A673 (cell line): ENCODE measurements at regions not wholly inside any gene's neighbourhood (a gene's known extent, or its start where the extent isn't known, plus 50 kb on each side); places are given as distances from the start of the nearest gene placed in this dataset.
A peak's percentile ranks its signal among the peaks of the same experiment; 100 is the strongest.
"Not testable (repeated sequence)": the region's sequence is repeated elsewhere in the genome, so short reads cannot be mapped to it uniquely, and the experiment has no call there.

ENCODE experiments used
- BruUV-seq: library from RNA; stranded (reverse); fragments of 400-500 nt; replicated peaks from 2 replicates; lab custom pipeline; 2021; lab: Mats Ljungman, UMichigan
- CTCF ChIA-PET: fragments of 300-600 bp; sonication (Branson Sonifier 250); formaldehyde crosslinking; loops from one replicate; lab custom pipeline; 2022; ENCODE audit warnings: antibody characterized with exemption; lab: Charles Lee
- POLR2A ChIA-PET: fragments of 300-600 bp; sonication (Branson Sonifier 250); formaldehyde crosslinking; loops from one replicate; lab custom pipeline; 2022; ENCODE audit warnings: antibody characterized with exemption; ENCODE audit not compliant: low non-redundant PET; lab: Charles Lee
- DNase-seq: peaks from one replicate; pipeline ENCODE4 v3.0.0-alpha.2; 2015; ENCODE audit warnings: low spot score
- H3K27ac ChIP-seq: fragments of 200-600 bp; sonication (generic); 2 replicates; pipeline ENCODE4 v1.5.1; 2016; ENCODE audit warnings: mixed run types, low read depth, mild to moderate bottlenecking, mixed read lengths, antibody characterized with exemption, low read length; ENCODE audit not compliant: poor library complexity, severe bottlenecking
- H3K27me3 ChIP-seq: fragments of 200-600 bp; sonication (generic); replicated peaks from 2 replicates; pipeline ENCODE4 v1.6.1; 2017; ENCODE audit warnings: mixed run types, low read depth, mild to moderate bottlenecking, mixed read lengths, antibody characterized with exemption, low read length; ENCODE audit not compliant: insufficient read depth, poor library complexity
- H3K36me3 ChIP-seq: fragments of 200-600 bp; sonication (generic); 2 replicates; pipeline ENCODE4 v1.6.1; 2016; ENCODE audit warnings: mixed run types, mild to moderate bottlenecking, mixed read lengths, antibody characterized with exemption, low read length; ENCODE audit not compliant: insufficient read depth, poor library complexity, severe bottlenecking
- H3K4me1 ChIP-seq: fragments of 200-600 bp; sonication (generic); 2 replicates; pipeline ENCODE4 v1.6.1; 2017; ENCODE audit warnings: mixed run types, mild to moderate bottlenecking, mixed read lengths, antibody characterized with exemption, low read length; ENCODE audit not compliant: insufficient read depth, poor library complexity, severe bottlenecking
- H3K4me3 ChIP-seq: fragments of 200-600 bp; sonication (generic); 2 replicates; pipeline ENCODE4 v1.5.1; 2016; ENCODE audit warnings: low read depth, mixed run types, mild to moderate bottlenecking, mixed read lengths, low read length; ENCODE audit not compliant: poor library complexity, severe bottlenecking
- H3K9me3 ChIP-seq: fragments of 200-600 bp; sonication (generic); 2 replicates; pipeline ENCODE4 v1.6.1; 2016; ENCODE audit warnings: mixed run types, low read depth, mild to moderate bottlenecking, mixed read lengths, antibody characterized with exemption, low read length; ENCODE audit not compliant: poor library complexity, severe bottlenecking
- CTCF ChIP-seq: fragments of 300-800, 200-600 bp; sonication (generic); conservative IDR thresholded peaks from 2 replicates; pipeline ENCODE4 v1.5.1; 2017; ENCODE audit warnings: low read depth, mild to moderate bottlenecking, antibody characterized with exemption, low read length, moderate library complexity, mixed read lengths
- EZH2 ChIP-seq: fragments of 200-600 bp; sonication (generic); IDR thresholded peaks from 2 replicates; pipeline ENCODE4 v1.6.1; 2017; ENCODE audit warnings: borderline replicate concordance, low read depth, mild to moderate bottlenecking, mixed read lengths, antibody characterized with exemption, low read length; ENCODE audit not compliant: poor library complexity, severe bottlenecking
- intact Hi-C: fragments of 100-400 bp; cut with micrococcal nuclease; formaldehyde crosslinking; loops from one replicate; pipeline ENCODE4 v1.10.0; 2022; ENCODE audit not compliant: unreplicated experiment

- H3K27me3 ChIP-seq = no peaks in the 10 kb centered on the region
- ChIA-PET CTCF (no interaction called here), POLR2A (no interaction called here)
- H3K27ac ChIP-seq = no peak overlapping the region
- H3K4me1 ChIP-seq = no peaks in the 10 kb centered on the region
- H3K36me3 ChIP-seq = no peaks in the 10 kb centered on the region
- DNase-seq = no peak
- H3K4me3 ChIP-seq = no peak overlapping the region
- no peak for TF ChIP-seq CTCF
- TF ChIP-seq EZH2 = no peak
- H3K9me3 ChIP-seq = no peaks in the 10 kb centered on the region
- intact Hi-C loops = no loop called here
- no TSS peak for BruUV-seq
These were observed 113.0 kb upstream of the AADAT start for GRCh38 chr4:170202721-170203120.

DNA sequence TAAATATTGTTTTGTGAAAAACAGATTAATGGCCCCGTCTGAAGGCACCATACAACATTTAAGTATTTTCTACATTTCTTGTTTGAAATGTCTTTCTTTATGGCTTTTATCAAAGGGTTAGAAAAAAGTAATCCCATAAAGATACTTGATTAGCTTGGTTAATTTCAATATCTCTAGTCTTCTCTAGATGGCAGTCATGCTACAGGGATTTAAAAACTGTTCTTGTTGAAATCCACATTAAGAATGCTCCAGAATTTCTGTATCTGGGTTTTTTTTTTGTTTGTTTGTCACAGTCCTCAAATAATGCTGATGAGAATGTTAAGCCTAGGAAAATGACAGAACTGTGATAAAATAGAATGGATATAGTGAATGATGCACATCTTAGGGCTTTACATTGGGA is 109.0 kb upstream of the AADAT start:
- DNase-seq = peak; percentile 12
- Histone ChIP-seq H3K4me3 (no peak overlapping the region), H3K27ac (no peak overlapping the region), H3K36me3 (no peaks in the 10 kb centered on the region), H3K4me1 (no peaks in the 10 kb centered on the region), H3K27me3 (no peaks in the 10 kb centered on the region), H3K9me3 (no peaks in the 10 kb centered on the region)
- intact Hi-C loops = no loop called here
- ChIA-PET POLR2A (no interaction called here), CTCF (interaction anchor here (0.6 to 0.7 kb wide), 3 partner anchors 61 to 536 kb away, joined by 4 to 6 read pairs (median 5); no protein-coding TSS in a partner anchor)
- BruUV-seq = no TSS peak
- TF ChIP-seq EZH2 (no peak), CTCF (peak; percentile 37; the same call in 1 of the 2 replicates)

DNA sequence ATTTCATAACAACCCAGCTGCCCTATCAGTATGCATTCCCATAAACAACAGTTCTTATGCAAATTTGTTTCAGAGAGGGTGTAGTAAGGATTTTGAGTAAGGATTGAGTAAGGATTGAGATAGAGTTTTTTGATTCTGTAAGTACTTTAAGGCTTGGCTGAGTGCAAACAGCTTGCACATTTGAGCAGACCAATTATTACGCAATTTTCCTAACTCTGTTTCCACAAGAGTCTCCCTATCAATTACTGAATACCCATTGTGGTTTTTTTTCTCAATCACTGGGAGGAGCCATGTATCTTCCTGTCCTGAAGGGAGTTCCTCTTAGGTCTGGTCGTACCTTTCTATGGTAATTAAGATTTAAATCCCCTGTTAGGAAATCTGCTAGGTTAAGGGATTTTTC is 105.0 kb upstream of the AADAT start:
- H3K27ac ChIP-seq, intact Hi-C loops, H3K4me1 ChIP-seq, DNase-seq, H3K4me3 ChIP-seq, H3K9me3 ChIP-seq, CTCF ChIA-PET, POLR2A ChIA-PET, H3K27me3 ChIP-seq, BruUV-seq, H3K36me3 ChIP-seq: not testable (repeated sequence)

DNA sequence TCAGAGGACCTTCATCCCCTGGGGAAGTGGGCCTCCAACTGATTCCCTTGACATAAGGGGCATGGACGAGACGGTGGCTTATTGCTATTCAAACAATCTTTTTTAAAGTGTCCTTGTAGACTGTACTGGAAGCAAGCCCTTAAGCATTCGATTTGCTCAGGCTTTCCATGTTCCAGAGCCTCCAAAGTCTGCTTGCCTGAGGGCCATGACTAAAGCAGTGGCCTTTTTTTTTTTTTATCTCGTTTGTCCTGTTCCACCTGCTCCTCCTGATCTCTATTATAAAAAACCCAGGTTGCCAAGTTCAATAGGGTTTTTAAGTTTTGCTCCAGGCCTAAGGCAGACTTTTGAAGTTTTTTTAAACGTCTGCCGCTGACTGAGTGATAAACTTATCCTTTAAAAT is 103.7 kb upstream of the AADAT start:
- Histone ChIP-seq H3K9me3 (no peaks in the 10 kb centered on the region), H3K4me1 (no peaks in the 10 kb centered on the region), H3K4me3 (no peak overlapping the region), H3K36me3 (no peaks in the 10 kb centered on the region), H3K27me3 (no peaks in the 10 kb centered on the region), H3K27ac (no peak overlapping the region)
- BruUV-seq = no TSS peak
- no peak for TF ChIP-seq EZH2
- TF ChIP-seq CTCF = no peak
- no peak for DNase-seq
- ChIA-PET POLR2A (no interaction called here), CTCF (no interaction called here)
- intact Hi-C loops = no loop called here
